GM18505 (cell line): ENCODE measurements at regions not wholly inside any gene's neighbourhood (a gene's known extent, or its start where the extent isn't known, plus 50 kb on each side); places are given as distances from the start of the nearest gene placed in this dataset.

Experiments used
- ATAC-seq: cut with Tn5 transposase; IDR thresholded peaks from one replicate; pipeline ENCODE4 v1.9.1; 2021; ENCODE audit not compliant: unreplicated experiment
- POLR2A ChIP-seq: IDR thresholded peaks from 4 replicates; pipeline ENCODE4 v1.6.1; 2011; ENCODE audit warnings: borderline replicate concordance; ENCODE audit not compliant: insufficient read depth, insufficient read length; ENCODE audit errors: extremely low read depth

- no peak for ATAC-seq
- no peak for TF ChIP-seq POLR2A
These were observed 1922.1 kb upstream of the WWC1 start for GRCh38 chr5:166369346-166369745.

- no peak for TF ChIP-seq POLR2A
- no peak for ATAC-seq
These were observed 1921.6 kb upstream of the WWC1 start for GRCh38 chr5:166369807-166370206.

GRCh38 chr5:166370928-166371690 is 1920.3 kb upstream of the WWC1 start:
- no peak for ATAC-seq
- TF ChIP-seq POLR2A, result no peak

GRCh38 chr5:166373817-166374216 is 1917.6 kb upstream of the WWC1 start:
- no peak for ATAC-seq
- TF ChIP-seq POLR2A, result no peak

GRCh38 chr5:166377756-166378155 is 1913.7 kb upstream of the WWC1 start:
- no peak for ATAC-seq
- TF ChIP-seq POLR2A, result no peak

- TF ChIP-seq POLR2A, result no peak
- no peak for ATAC-seq
These were observed 1911.9 kb upstream of the WWC1 start for GRCh38 chr5:166379517-166379916.

GRCh38 chr5:166382031-166382430 is 1909.4 kb upstream of the WWC1 start:
- TF ChIP-seq POLR2A, result no peak

GRCh38 chr5:166398131-166398530 is 1893.3 kb upstream of the WWC1 start:
- no peak for TF ChIP-seq POLR2A
- ATAC-seq, result no peak

More at GRCh38 chr5:166382031-166382430, 1909.4 kb upstream of the WWC1 start:
- ATAC-seq, result no peak

- no peak for TF ChIP-seq POLR2A
- ATAC-seq, result no peak
These were observed 1891.7 kb upstream of the WWC1 start for GRCh38 chr5:166399781-166400180.

- no peak for ATAC-seq
- no peak for TF ChIP-seq POLR2A
These were observed 1890.1 kb upstream of the WWC1 start for GRCh38 chr5:166401391-166401790.

- no peak for TF ChIP-seq POLR2A
- ATAC-seq, result no peak
These were observed 1879.3 kb upstream of the WWC1 start for GRCh38 chr5:166412191-166412590.

GRCh38 chr5:166427211-166427610 is 1864.2 kb upstream of the WWC1 start:
- no peak for ATAC-seq

GRCh38 chr5:166428264-166428803 is 1863.1 kb upstream of the WWC1 start:
- no peak for ATAC-seq
- no peak for TF ChIP-seq POLR2A

More at GRCh38 chr5:166427211-166427610, 1864.2 kb upstream of the WWC1 start:
- TF ChIP-seq POLR2A, result no peak

- TF ChIP-seq POLR2A, result no peak
- no peak for ATAC-seq
These were observed 1860.7 kb upstream of the WWC1 start for GRCh38 chr5:166430491-166431319.

- TF ChIP-seq POLR2A, result no peak
- ATAC-seq, result no peak
These were observed 1860.0 kb upstream of the WWC1 start for GRCh38 chr5:166431456-166431855.

GRCh38 chr5:166433679-166434078 is 1857.8 kb upstream of the WWC1 start:
- no peak for TF ChIP-seq POLR2A
- ATAC-seq, result no peak
